Nephron (organoid): ENCODE measurements at regions not wholly inside any gene's neighbourhood (a gene's known extent, or its start where the extent isn't known, plus 50 kb on each side); places are given as distances from the start of the nearest gene placed in this dataset.

ENCODE experiments used
- H3K27ac Mint-ChIP-seq, 3 experiments: 2 replicates each; pipeline ENCODE4 v1.8.0; 2020; ENCODE audit warnings: mixed read lengths in 3 of 3, mild to moderate bottlenecking in 2 of 3, moderate library complexity in 1 of 3
- H3K27me3 Mint-ChIP-seq: 2 replicates; pipeline ENCODE4 v1.8.0; 2021; ENCODE audit warnings: low read depth, mild to moderate bottlenecking, moderate library complexity, mixed read lengths
- H3K36me3 Mint-ChIP-seq: 2 replicates; pipeline ENCODE4 v1.8.0; 2020; ENCODE audit warnings: low read depth, mixed read lengths
- H3K4me1 Mint-ChIP-seq: 2 replicates; pipeline ENCODE4 v1.8.0; 2020; ENCODE audit warnings: mixed read lengths
- H3K4me3 Mint-ChIP-seq, 3 experiments: 2 replicates each; pipeline ENCODE4 v1.8.0; 2020; ENCODE audit warnings: mild to moderate bottlenecking in 3 of 3, mixed read lengths in 3 of 3, moderate library complexity in 2 of 3
- H3K9me3 Mint-ChIP-seq: 2 replicates; pipeline ENCODE4 v1.8.0; 2020; ENCODE audit warnings: mixed read lengths
- CTCF ChIP-seq, 3 experiments: fragments of 200-600 bp; sonication (generic); IDR thresholded peaks; one replicate each; pipeline ENCODE4 v1.5.0; 2021; ENCODE audit warnings: antibody characterized with exemption in 3 of 3; ENCODE audit not compliant: unreplicated experiment in 3 of 3

DNA sequence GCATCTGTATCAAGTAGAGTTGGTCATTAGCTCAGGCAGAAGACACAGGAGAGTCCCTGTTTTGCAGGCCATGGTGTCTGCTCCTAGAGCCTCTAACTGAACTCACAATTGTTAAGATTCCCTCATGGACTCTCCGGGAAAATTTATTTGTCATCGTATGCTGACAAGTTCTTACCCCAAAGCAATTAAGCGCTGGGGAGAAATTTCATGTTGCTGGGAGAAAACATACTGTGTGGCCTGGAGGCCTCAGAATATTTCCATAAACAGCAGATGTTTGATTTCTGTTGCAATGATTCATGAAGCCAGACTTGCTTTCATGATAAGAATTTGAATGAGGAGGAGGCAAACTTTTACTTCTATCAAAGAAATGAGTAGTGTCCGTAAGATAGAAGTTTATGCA is 583.2 kb downstream of the GATA3 start:
- peak overlapping the region; percentile 75 to 84 (median 77) for H3K27ac Mint-ChIP-seq
- H3K4me1 Mint-ChIP-seq, result peaks cover 27% of the 10 kb centered on the region
- H3K36me3 Mint-ChIP-seq, result no peaks in the 10 kb centered on the region
- H3K4me3 Mint-ChIP-seq, result peak overlapping the region in 1 of 3 experiments; percentile 1
- H3K27me3 Mint-ChIP-seq, result no peaks in the 10 kb centered on the region
- no peak for TF ChIP-seq CTCF (IDR thresholded peaks at IDR 0.05; ENCODE audit: unreplicated experiment in 3 of 3)
- peaks cover 14% of the 10 kb centered on the region for H3K9me3 Mint-ChIP-seq

DNA sequence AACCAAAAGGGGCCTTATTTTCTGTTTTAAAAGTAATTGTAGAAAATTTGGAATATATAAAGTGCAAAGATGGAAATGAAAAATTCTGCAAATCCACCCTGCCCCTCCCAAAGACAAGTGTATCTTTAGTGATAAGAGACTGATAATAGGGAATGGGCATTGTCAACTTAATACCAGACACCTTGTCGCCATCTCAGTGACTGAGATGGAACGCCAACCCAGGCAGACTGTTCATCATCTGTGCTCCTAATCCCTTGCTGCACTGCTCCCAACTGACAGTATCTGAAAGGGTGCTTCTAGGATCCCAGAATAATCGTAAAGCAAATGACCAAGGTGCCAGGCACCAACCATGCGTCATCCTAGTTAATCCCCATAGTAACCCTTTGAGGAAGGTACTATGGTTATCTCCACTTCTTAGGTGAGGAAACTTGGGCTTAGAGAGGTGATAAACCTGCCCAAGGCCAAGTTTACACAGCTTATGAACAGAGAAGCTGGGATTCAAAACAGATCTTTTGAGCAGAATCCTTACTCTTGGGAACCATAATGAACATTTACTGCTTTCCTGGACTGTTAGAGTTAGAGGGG is 583.7 kb downstream of the GATA3 start:
- peak overlapping the region; percentile 75 to 84 (median 77) for H3K27ac Mint-ChIP-seq
- H3K36me3 Mint-ChIP-seq, result no peaks in the 10 kb centered on the region
- peak overlapping the region in 1 of 3 experiments; percentile 1 for H3K4me3 Mint-ChIP-seq
- no peaks in the 10 kb centered on the region for H3K27me3 Mint-ChIP-seq
- peaks cover 27% of the 10 kb centered on the region for H3K4me1 Mint-ChIP-seq
- peaks cover 10% of the 10 kb centered on the region for H3K9me3 Mint-ChIP-seq
- no peak for TF ChIP-seq CTCF (IDR thresholded peaks at IDR 0.05; ENCODE audit: unreplicated experiment in 3 of 3)

DNA sequence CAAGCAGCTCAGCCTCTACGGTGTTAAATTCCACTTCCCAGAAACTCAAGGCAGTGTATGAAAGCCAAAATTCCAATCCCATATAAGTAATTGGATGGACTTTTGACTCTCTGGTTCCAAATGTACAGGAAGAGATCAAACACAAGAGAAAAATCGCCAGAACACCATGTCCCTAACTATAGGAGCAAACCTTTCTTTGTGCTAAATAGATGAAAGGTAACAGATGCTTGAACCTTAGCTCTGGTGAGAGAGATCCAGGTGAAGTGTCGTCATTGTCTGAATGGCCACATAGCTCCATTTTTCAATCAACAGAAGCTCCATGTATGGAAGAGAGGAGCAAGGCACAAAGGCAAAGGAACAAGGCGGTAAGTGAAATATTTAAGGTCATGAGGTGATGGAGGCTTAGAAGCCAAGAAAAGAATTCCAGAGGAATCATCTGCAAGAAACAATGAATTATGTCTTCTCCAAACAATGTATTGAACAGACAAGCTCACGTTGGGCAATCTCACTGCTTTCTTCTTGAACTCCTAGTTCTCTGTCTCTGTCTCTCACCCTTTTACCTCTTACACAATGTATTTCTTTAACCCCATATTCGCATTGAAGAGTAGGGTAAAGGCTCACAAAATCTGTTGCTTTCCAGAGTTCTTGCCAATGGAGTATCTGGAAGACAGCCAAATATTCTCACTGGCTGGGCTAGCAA is 585.1 kb downstream of the GATA3 start:
- Mint-ChIP-seq H3K36me3 (no peaks in the 10 kb centered on the region), H3K27ac (peak overlapping the region in 2 of 3 experiments; percentile 79 to 89), H3K4me3 (peak overlapping the region in 1 of 3 experiments; percentile 17), H3K9me3 (peaks cover 10% of the 10 kb centered on the region), H3K27me3 (no peaks in the 10 kb centered on the region), H3K4me1 (peaks cover 27% of the 10 kb centered on the region)
- no peak for TF ChIP-seq CTCF (IDR thresholded peaks at IDR 0.05; ENCODE audit: unreplicated experiment in 3 of 3)

GRCh38 chr10:8640301-8640700 is 585.8 kb downstream of the GATA3 start:
- H3K4me1 Mint-ChIP-seq, result peaks cover 27% of the 10 kb centered on the region
- no peaks in the 10 kb centered on the region for H3K36me3 Mint-ChIP-seq
- H3K4me3 Mint-ChIP-seq, result no peak overlapping the region

GRCh38 chr10:8640878-8641277 is 586.4 kb downstream of the GATA3 start:
- peaks cover 10% of the 10 kb centered on the region for H3K9me3 Mint-ChIP-seq
- no peaks in the 10 kb centered on the region for H3K27me3 Mint-ChIP-seq
- no peaks in the 10 kb centered on the region for H3K36me3 Mint-ChIP-seq
- H3K4me3 Mint-ChIP-seq, result no peak overlapping the region
- H3K4me1 Mint-ChIP-seq, result peaks cover 27% of the 10 kb centered on the region
- H3K27ac Mint-ChIP-seq, result peak overlapping the region in 1 of 3 experiments; percentile 27
- no peak for TF ChIP-seq CTCF (IDR thresholded peaks at IDR 0.05; ENCODE audit: unreplicated experiment in 3 of 3)

More at GRCh38 chr10:8640301-8640700, 585.8 kb downstream of the GATA3 start:
- H3K27me3 Mint-ChIP-seq, result no peaks in the 10 kb centered on the region
- peaks cover 10% of the 10 kb centered on the region for H3K9me3 Mint-ChIP-seq
- TF ChIP-seq CTCF (IDR thresholded peaks at IDR 0.05; ENCODE audit: unreplicated experiment in 3 of 3), result no peak
- H3K27ac Mint-ChIP-seq, result peak overlapping the region in 2 of 3 experiments; percentile 79 to 89
